HCT116 (cell line): ENCODE measurements at regions not wholly inside any gene's neighbourhood (a gene's known extent, or its start where the extent isn't known, plus 50 kb on each side); places are given as distances from the start of the nearest gene placed in this dataset.
"Not testable (repeated sequence)": the region's sequence is repeated elsewhere in the genome, so short reads cannot be mapped to it uniquely, and the experiment has no call there.

Source experiments
- ATAC-seq: fragments of 200-7000 bp; cut with Tn5 transposase; 2 replicates; pipeline ENCODE4 v1.9.1; 2020; ENCODE audit warnings: mild to moderate bottlenecking, moderate library complexity
- BruUV-seq: library from RNA; stranded (reverse); fragments of 400-500 nt; replicated peaks from 2 replicates; lab custom pipeline; 2021; lab: Mats Ljungman, UMichigan
- CTCF ChIA-PET: fragments of 300-600 bp; sonication (Branson Sonifier 250); formaldehyde crosslinking; loops from one replicate; lab custom pipeline; 2021; ENCODE audit warnings: antibody characterized with exemption; lab: Charles Lee
- POLR2A ChIA-PET: fragments of 300-600, 350-600 bp; sonication (Branson Sonifier 250); formaldehyde crosslinking; loops from one replicate; lab custom pipeline; 2021; ENCODE audit warnings: antibody characterized with exemption; lab: Charles Lee
- RAD21 ChIA-PET, 2 experiments: fragments of 300-600 bp; sonication (Branson Sonifier 250); formaldehyde crosslinking; loops; one replicate each; lab custom pipeline; 2023; ENCODE audit warnings: low total read pairs in 2 of 2; ENCODE audit not compliant: uncharacterized antibody in 2 of 2, unreplicated experiment in 2 of 2, low non-redundant PET in 1 of 2; lab: Charles Lee
- DNase-seq: peaks from one replicate; pipeline ENCODE4 v3.0.0-alpha.2; 2010; ENCODE audit warnings: low read depth, low spot score
- H2AFZ ChIP-seq: fragments of 200-600 bp; shearing (Covaris generic), sonication (generic); 2 replicates; pipeline ENCODE4 v1.6.1; 2017; ENCODE audit warnings: low read depth, mixed run types, mixed read lengths, antibody characterized with exemption, low read length; ENCODE audit not compliant: poor library complexity, severe bottlenecking
- H3K27ac ChIP-seq: 2 replicates; pipeline ENCODE4 v1.5.1; 2012; ENCODE audit warnings: low read depth, low read length
- H3K27me3 ChIP-seq: fragments of 200-600 bp; sonication (generic); 2 replicates; pipeline ENCODE4 v1.6.1; 2016; ENCODE audit warnings: mixed run types, low read length, mixed read lengths; ENCODE audit not compliant: insufficient read depth
- H3K36me3 ChIP-seq, 2 experiments: fragments of 200-500 bp in 1 of 2; fragments of 200-600 bp in 1 of 2; sonication (Bioruptor generic) in 1 of 2; sonication (generic) in 1 of 2; 2 replicates each; pipeline versions ENCODE4 v1.5.1 to v1.6.1; 2014 to 2016; ENCODE audit warnings: low read length in 2 of 2, inconsistent platforms in 1 of 2, mixed read lengths in 1 of 2, mixed run types in 1 of 2; ENCODE audit not compliant: insufficient read depth in 2 of 2, control insufficient read depth in 1 of 2
- H3K4me1 ChIP-seq, 2 experiments: fragments of 200-600 bp in 1 of 2; sonication (generic) in 1 of 2; 2 replicates each; pipeline versions ENCODE4 v1.5.1 to v1.6.1; 2012 to 2017; ENCODE audit warnings: low read length in 2 of 2, inconsistent platforms in 1 of 2, mild to moderate bottlenecking in 1 of 2, mixed read lengths in 1 of 2, mixed run types in 1 of 2, moderate library complexity in 1 of 2; ENCODE audit not compliant: insufficient read depth in 2 of 2, control insufficient read depth in 1 of 2
- H3K4me2 ChIP-seq: fragments of 200-600 bp; sonication (generic); 2 replicates; pipeline ENCODE4 v1.6.1; 2017; ENCODE audit warnings: mixed run types, low read length, mixed read lengths
- H3K4me3 ChIP-seq, 2 experiments: fragments of 200-600 bp in 1 of 2; sonication (generic) in 1 of 2; replicated peaks in 1 of 2; 2 replicates each; pipeline ENCODE4 v1.5.1; 2011 to 2016; ENCODE audit warnings: low read length in 2 of 2, control low read depth in 1 of 2, low read depth in 1 of 2, mild to moderate bottlenecking in 1 of 2, mixed read lengths in 1 of 2, mixed run types in 1 of 2
- H3K79me2 ChIP-seq: fragments of 200-600 bp; sonication (generic); 2 replicates; pipeline ENCODE4 v1.6.1; 2017; ENCODE audit warnings: mild to moderate bottlenecking, mixed run types, low read length, moderate library complexity, mixed read lengths; ENCODE audit not compliant: insufficient read depth
- H3K9ac ChIP-seq: fragments of 200-600 bp; sonication (generic); 2 replicates; pipeline ENCODE4 v1.6.1; 2016; ENCODE audit warnings: low read length, mixed read lengths
- H3K9me2 ChIP-seq: fragments of 200-600 bp; sonication (generic), shearing (Covaris generic); 2 replicates; pipeline ENCODE4 v1.6.1; 2017; ENCODE audit warnings: mixed run types, mild to moderate bottlenecking, moderate library complexity; ENCODE audit not compliant: insufficient read depth
- H3K9me3 ChIP-seq, 2 experiments: fragments of 200-500 bp in 1 of 2; fragments of 200-600 bp in 1 of 2; sonication (Bioruptor generic) in 1 of 2; sonication (generic) in 1 of 2; 2 replicates each; pipeline ENCODE4 v1.6.1; 2014 to 2017; ENCODE audit warnings: low read length in 2 of 2, mixed read lengths in 2 of 2, inconsistent platforms in 1 of 2, low read depth in 1 of 2, mild to moderate bottlenecking in 1 of 2, mixed run types in 1 of 2, moderate library complexity in 1 of 2; ENCODE audit not compliant: control insufficient read depth in 1 of 2, insufficient read depth in 1 of 2
- H4K20me1 ChIP-seq: fragments of 200-600 bp; sonication (generic), shearing (Covaris generic); 2 replicates; pipeline ENCODE4 v1.6.1; 2017; ENCODE audit warnings: mixed run types, mild to moderate bottlenecking, moderate library complexity; ENCODE audit not compliant: insufficient read depth
- intact Hi-C: fragments of 100-400 bp; cut with micrococcal nuclease; formaldehyde crosslinking; loops from 2 replicates; pipeline ENCODE4 v1.10.0; 2022

- intact Hi-C loops, BruUV-seq: not testable (repeated sequence)
These were observed 2695.2 kb upstream of the TPTE start for GRCh38 chr21:7826174-7826573.

GRCh38 chr21:7828260-7828659 lies 2693.1 kb upstream of the TPTE start:
- H3K9ac ChIP-seq, H4K20me1 ChIP-seq, H3K27me3 ChIP-seq, H3K27ac ChIP-seq, H2AFZ ChIP-seq, ATAC-seq, H3K9me3 ChIP-seq, H3K36me3 ChIP-seq, H3K9me2 ChIP-seq, BruUV-seq, RAD21 ChIA-PET, H3K4me1 ChIP-seq, DNase-seq, intact Hi-C loops, POLR2A ChIA-PET, H3K4me3 ChIP-seq, CTCF ChIA-PET, H3K4me2 ChIP-seq, H3K79me2 ChIP-seq: not testable (repeated sequence)

More at GRCh38 chr21:7826174-7826573, 2695.2 kb upstream of the TPTE start:
- RAD21 ChIA-PET, H3K4me2 ChIP-seq, CTCF ChIA-PET, DNase-seq, H3K79me2 ChIP-seq, H2AFZ ChIP-seq, ATAC-seq, H3K9ac ChIP-seq, H4K20me1 ChIP-seq, H3K4me1 ChIP-seq, H3K27me3 ChIP-seq, H3K9me3 ChIP-seq, H3K4me3 ChIP-seq, H3K27ac ChIP-seq, H3K36me3 ChIP-seq, H3K9me2 ChIP-seq, POLR2A ChIA-PET: not testable (repeated sequence)

GRCh38 chr21:7829411-7829810 lies 2692.0 kb upstream of the TPTE start:
- H3K9me3 ChIP-seq, H3K79me2 ChIP-seq, H3K9ac ChIP-seq, H2AFZ ChIP-seq, BruUV-seq, RAD21 ChIA-PET, H3K4me3 ChIP-seq, H3K9me2 ChIP-seq, DNase-seq, CTCF ChIA-PET, intact Hi-C loops, H3K27ac ChIP-seq, ATAC-seq, H3K4me2 ChIP-seq, H4K20me1 ChIP-seq, H3K27me3 ChIP-seq, H3K36me3 ChIP-seq, POLR2A ChIA-PET, H3K4me1 ChIP-seq: not testable (repeated sequence)

- ATAC-seq, DNase-seq, RAD21 ChIA-PET, H3K36me3 ChIP-seq, BruUV-seq, intact Hi-C loops, H3K79me2 ChIP-seq, H3K4me3 ChIP-seq, H3K4me2 ChIP-seq, H3K27me3 ChIP-seq, H3K9ac ChIP-seq, H2AFZ ChIP-seq, H3K27ac ChIP-seq, CTCF ChIA-PET, POLR2A ChIA-PET, H4K20me1 ChIP-seq, H3K4me1 ChIP-seq, H3K9me2 ChIP-seq, H3K9me3 ChIP-seq: not testable (repeated sequence)
These were observed 2684.1 kb upstream of the TPTE start for GRCh38 chr21:7837315-7837714.

- H3K4me1 ChIP-seq, DNase-seq, H3K27me3 ChIP-seq, H3K4me2 ChIP-seq, intact Hi-C loops, H4K20me1 ChIP-seq, H3K79me2 ChIP-seq, RAD21 ChIA-PET, POLR2A ChIA-PET, H3K36me3 ChIP-seq, H3K9me3 ChIP-seq, H3K4me3 ChIP-seq, BruUV-seq, H2AFZ ChIP-seq, H3K9ac ChIP-seq, H3K27ac ChIP-seq, CTCF ChIA-PET, H3K9me2 ChIP-seq: not testable (repeated sequence)
- peak; percentile 77 for ATAC-seq
These were observed 2668.0 kb upstream of the TPTE start for GRCh38 chr21:7853426-7853825.
